SU-DHL-6 (cell line): ENCODE measurements at regions not wholly inside any gene's neighbourhood (a gene's known extent, or its start where the extent isn't known, plus 50 kb on each side); places are given as distances from the start of the nearest gene placed in this dataset.

Experiments
- CTCF ChIP-seq: fragments of 200-600 bp; sonication (generic); IDR thresholded peaks from one replicate; pipeline ENCODE4 v1.5.1; 2017; ENCODE audit warnings: antibody characterized with exemption, mild to moderate bottlenecking, low read length, moderate library complexity; ENCODE audit not compliant: insufficient read depth, poor library complexity, severe bottlenecking
- EZH2phosphoT487 ChIP-seq: fragments of 200-600 bp; sonication (generic), shearing (Covaris generic); conservative IDR thresholded peaks from 2 replicates; pipeline ENCODE4 v1.6.1; 2018; ENCODE audit warnings: mild to moderate bottlenecking, antibody characterized with exemption, low read length, moderate library complexity, mixed read lengths

GRCh38 chr6:145008715-145009114 is 723.6 kb downstream of the UTRN start:
- TF ChIP-seq CTCF (no peak), EZH2phosphoT487 (no peak)
